ENCODE measurements at regions not wholly inside any gene's neighbourhood (a gene's known extent, or its start where the extent isn't known, plus 50 kb on each side); places are given as distances from the start of the nearest gene placed in this dataset.

DNA sequence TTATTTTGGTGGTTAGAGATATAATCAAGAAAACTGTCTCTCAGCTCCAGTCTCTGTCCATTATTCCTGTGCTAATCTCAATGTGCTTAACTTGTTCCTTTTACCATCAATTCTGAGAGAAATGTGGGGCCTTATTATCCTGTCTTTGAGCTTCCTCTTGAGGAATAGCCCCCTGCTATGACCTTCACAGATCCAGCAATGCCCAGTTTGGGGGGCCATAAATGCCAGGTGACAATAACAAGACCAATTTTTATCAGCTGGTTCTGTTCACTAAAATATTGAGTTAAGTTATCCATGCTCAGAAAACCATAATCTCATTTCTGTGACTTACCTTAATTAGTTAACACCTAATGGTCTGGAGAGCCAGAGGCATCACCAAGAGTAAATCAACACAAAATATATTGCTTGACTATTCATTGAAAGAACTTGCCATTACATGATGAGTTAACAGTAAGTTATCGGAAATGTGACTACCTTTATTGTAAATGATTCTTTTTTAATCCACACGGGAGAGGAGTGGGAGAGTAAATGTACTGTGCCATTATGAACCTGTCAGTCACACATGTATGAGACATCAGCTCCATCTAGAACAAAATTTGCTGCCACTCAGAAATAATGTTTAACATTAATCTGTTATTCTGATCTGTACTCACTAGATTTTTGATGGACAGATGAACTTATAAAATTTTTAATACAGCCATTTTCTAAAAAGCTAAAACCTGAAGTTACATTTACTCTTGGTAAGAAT is 149.7 kb downstream of the ID4 start:
- H3K36me3 Mint-ChIP-seq (ENCODE audit: insufficient read depth in 2 of 2) = no peaks in the 10 kb centered on the region
- no peaks in the 10 kb centered on the region for H3K9me3 Mint-ChIP-seq
- H3K27ac Mint-ChIP-seq = no peak overlapping the region
- H3K4me1 Mint-ChIP-seq (ENCODE audit: low read depth) = no peaks in the 10 kb centered on the region
- H3K27me3 Mint-ChIP-seq (ENCODE audit: low read depth) = peaks cover 7% of the 10 kb centered on the region
- no peak overlapping the region for H3K4me3 Mint-ChIP-seq
- DNase-seq (no peak), ATAC-seq (replicated peaks in 1 of 2) (no peak)

DNA sequence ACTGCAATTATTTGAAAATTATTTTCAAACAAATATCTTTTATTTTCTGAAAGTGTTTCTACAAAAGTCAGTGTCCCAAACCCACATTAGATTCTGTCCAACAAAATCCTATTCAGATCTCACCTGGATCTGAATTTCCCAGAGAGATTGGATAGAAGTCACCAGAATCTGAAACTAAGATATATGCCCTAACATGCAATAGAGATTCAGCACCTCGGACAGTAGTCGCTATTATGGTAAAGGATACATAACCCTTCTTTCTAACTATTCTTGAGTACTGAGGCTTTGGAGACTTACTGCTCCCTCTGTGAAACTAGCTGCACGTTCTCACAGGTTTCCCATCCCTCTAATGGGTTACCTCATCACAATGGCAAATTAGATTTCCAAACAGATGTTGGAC is 151.4 kb downstream of the ID4 start:
- peaks cover 14% of the 10 kb centered on the region for H3K27me3 Mint-ChIP-seq (ENCODE audit: low read depth)
- H3K36me3 Mint-ChIP-seq (ENCODE audit: insufficient read depth in 2 of 2) = no peaks in the 10 kb centered on the region

DNA sequence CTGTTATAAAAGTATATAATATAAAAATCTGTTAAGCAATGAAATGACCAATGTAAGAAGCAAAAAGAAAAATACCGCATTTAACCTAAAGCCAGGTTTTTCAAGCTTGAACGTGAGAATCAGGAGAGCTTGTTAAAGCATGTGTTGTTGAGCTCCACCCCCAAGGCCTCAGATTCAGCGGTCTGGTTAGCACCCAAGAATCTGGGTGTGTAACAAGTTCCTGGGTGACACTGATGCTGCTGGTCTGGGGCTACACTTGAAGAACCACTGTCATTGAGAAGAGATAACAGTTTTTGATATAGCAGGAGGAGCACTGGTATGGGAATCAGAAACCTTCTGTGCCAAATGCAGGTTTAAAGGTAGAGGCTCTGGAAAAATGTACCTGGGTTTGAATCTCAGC is 154.0 kb downstream of the ID4 start:
- Mint-ChIP-seq H3K4me1 (ENCODE audit: low read depth) (no peaks in the 10 kb centered on the region), H3K4me3 (no peak overlapping the region), H3K36me3 (ENCODE audit: insufficient read depth in 2 of 2) (no peaks in the 10 kb centered on the region), H3K27me3 (ENCODE audit: low read depth) (peaks cover 19% of the 10 kb centered on the region), H3K9me3 (no peaks in the 10 kb centered on the region), H3K27ac (no peak overlapping the region)
- ATAC-seq (replicated peaks in 1 of 2) = no peak
- DNase-seq = no peak

More for the DNA sequence above, 151.4 kb downstream of the ID4 start:
- Mint-ChIP-seq H3K9me3 (no peaks in the 10 kb centered on the region), H3K27ac (no peak overlapping the region), H3K4me1 (ENCODE audit: low read depth) (no peaks in the 10 kb centered on the region), H3K4me3 (no peak overlapping the region)
- ATAC-seq (replicated peaks in 1 of 2) (no peak), DNase-seq (no peak)

- Mint-ChIP-seq H3K9me3 (peaks cover 3 to 5% of the 10 kb centered on the region in 2 donors), H3K4me1 (ENCODE audit: low read depth) (no peaks in the 10 kb centered on the region)
Measured at GRCh38 chr6:19994909-19995308, 157.7 kb downstream of the ID4 start.

GRCh38 chr6:19995575-19996257 is 158.5 kb downstream of the ID4 start:
- no peak overlapping the region for H3K4me3 Mint-ChIP-seq
- peaks cover 3 to 5% of the 10 kb centered on the region in 2 donors for H3K9me3 Mint-ChIP-seq
- peaks cover 2 to 3% of the 10 kb centered on the region in 2 donors for H3K36me3 Mint-ChIP-seq (ENCODE audit: insufficient read depth in 2 of 2)
- H3K4me1 Mint-ChIP-seq (ENCODE audit: low read depth) = no peaks in the 10 kb centered on the region
- no peak overlapping the region for H3K27ac Mint-ChIP-seq
- no peak for ATAC-seq (replicated peaks in 1 of 2)
- peaks cover 13% of the 10 kb centered on the region for H3K27me3 Mint-ChIP-seq (ENCODE audit: low read depth)
- no peak for DNase-seq

More at GRCh38 chr6:19994909-19995308, 157.7 kb downstream of the ID4 start:
- DNase-seq (no peak), ATAC-seq (replicated peaks in 1 of 2) (no peak)
- Mint-ChIP-seq H3K27ac (no peak overlapping the region), H3K27me3 (ENCODE audit: low read depth) (peaks cover 13% of the 10 kb centered on the region), H3K36me3 (ENCODE audit: insufficient read depth in 2 of 2) (peaks cover 1 to 2% of the 10 kb centered on the region in 2 donors), H3K4me3 (no peak overlapping the region)

- peaks cover 3 to 5% of the 10 kb centered on the region in 2 donors for H3K9me3 Mint-ChIP-seq
- peaks cover 2 to 3% of the 10 kb centered on the region in 2 donors for H3K36me3 Mint-ChIP-seq (ENCODE audit: insufficient read depth in 2 of 2)
- H3K4me3 Mint-ChIP-seq = no peak overlapping the region
- H3K27ac Mint-ChIP-seq = peak overlapping the region; percentile 21
- no peaks in the 10 kb centered on the region for H3K4me1 Mint-ChIP-seq (ENCODE audit: low read depth)
- DNase-seq (no peak), ATAC-seq (replicated peaks in 1 of 2) (no peak)
- H3K27me3 Mint-ChIP-seq (ENCODE audit: low read depth) = peaks cover 10% of the 10 kb centered on the region
Measured at GRCh38 chr6:19997104-19997503, 159.9 kb downstream of the ID4 start.

GRCh38 chr6:19998541-19998940 is 161.4 kb downstream of the ID4 start:
- H3K9me3 Mint-ChIP-seq = peaks cover 3 to 5% of the 10 kb centered on the region in 2 donors
- peaks cover 9% of the 10 kb centered on the region for H3K27me3 Mint-ChIP-seq (ENCODE audit: low read depth)
- no peak overlapping the region for H3K4me3 Mint-ChIP-seq
- no peaks in the 10 kb centered on the region for H3K4me1 Mint-ChIP-seq (ENCODE audit: low read depth)
- DNase-seq (no peak), ATAC-seq (replicated peaks in 1 of 2) (no peak)
- H3K36me3 Mint-ChIP-seq (ENCODE audit: insufficient read depth in 2 of 2) = peaks cover 2 to 3% of the 10 kb centered on the region in 2 donors
- no peak overlapping the region for H3K27ac Mint-ChIP-seq

GRCh38 chr6:19999319-20000191 is 162.4 kb downstream of the ID4 start:
- Mint-ChIP-seq H3K9me3 (peaks cover 3 to 5% of the 10 kb centered on the region in 2 donors), H3K27ac (no peak overlapping the region)

GRCh38 chr6:20001286-20001685 is 164.1 kb downstream of the ID4 start:
- DNase-seq (no peak), ATAC-seq (replicated peaks in 1 of 2) (no peak)
- no peak overlapping the region for H3K27ac Mint-ChIP-seq
- no peaks in the 10 kb centered on the region for H3K4me1 Mint-ChIP-seq (ENCODE audit: low read depth)
- H3K4me3 Mint-ChIP-seq = no peak overlapping the region
- peaks cover 4% of the 10 kb centered on the region for H3K27me3 Mint-ChIP-seq (ENCODE audit: low read depth)
- H3K36me3 Mint-ChIP-seq (ENCODE audit: insufficient read depth in 2 of 2) = peaks cover 2 to 3% of the 10 kb centered on the region in 2 donors
- peaks cover 3 to 5% of the 10 kb centered on the region in 2 donors for H3K9me3 Mint-ChIP-seq

More at GRCh38 chr6:19999319-20000191, 162.4 kb downstream of the ID4 start:
- no peak overlapping the region for H3K4me3 Mint-ChIP-seq
- no peaks in the 10 kb centered on the region for H3K4me1 Mint-ChIP-seq (ENCODE audit: low read depth)
- H3K36me3 Mint-ChIP-seq (ENCODE audit: insufficient read depth in 2 of 2) = peaks cover 2 to 3% of the 10 kb centered on the region in 2 donors
- H3K27me3 Mint-ChIP-seq (ENCODE audit: low read depth) = peaks cover 9% of the 10 kb centered on the region
- peak; percentile 14 to 32 for DNase-seq
- ATAC-seq (replicated peaks in 1 of 2) = peak; percentile 91

DNA sequence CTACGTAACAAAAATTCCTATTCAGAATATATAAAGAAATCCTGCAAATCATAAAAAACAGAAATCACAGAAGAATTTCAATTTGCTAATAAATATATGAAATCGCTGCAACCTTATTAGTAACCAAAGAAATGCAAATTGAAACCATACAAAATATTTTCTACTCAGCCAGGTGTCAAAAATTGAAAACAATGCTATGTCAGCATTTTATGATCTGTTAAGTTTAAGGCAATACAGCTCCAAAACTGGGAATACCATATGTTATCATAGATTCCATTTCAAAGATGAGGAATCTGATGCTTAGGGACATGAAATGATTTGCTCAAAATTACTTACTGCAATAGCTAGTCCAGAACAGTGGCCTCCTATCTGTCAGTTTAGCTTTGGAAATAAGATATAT is 168.9 kb downstream of the ID4 start:
- H3K27ac Mint-ChIP-seq = no peak overlapping the region
- ATAC-seq (replicated peaks in 1 of 2) (no peak), DNase-seq (no peak)
- H3K4me1 Mint-ChIP-seq (ENCODE audit: low read depth) = no peaks in the 10 kb centered on the region
- H3K9me3 Mint-ChIP-seq = no peaks in the 10 kb centered on the region
- H3K27me3 Mint-ChIP-seq (ENCODE audit: low read depth) = peaks cover 4% of the 10 kb centered on the region
- H3K4me3 Mint-ChIP-seq = no peak overlapping the region
- H3K36me3 Mint-ChIP-seq (ENCODE audit: insufficient read depth in 2 of 2) = no peaks in the 10 kb centered on the region

DNA sequence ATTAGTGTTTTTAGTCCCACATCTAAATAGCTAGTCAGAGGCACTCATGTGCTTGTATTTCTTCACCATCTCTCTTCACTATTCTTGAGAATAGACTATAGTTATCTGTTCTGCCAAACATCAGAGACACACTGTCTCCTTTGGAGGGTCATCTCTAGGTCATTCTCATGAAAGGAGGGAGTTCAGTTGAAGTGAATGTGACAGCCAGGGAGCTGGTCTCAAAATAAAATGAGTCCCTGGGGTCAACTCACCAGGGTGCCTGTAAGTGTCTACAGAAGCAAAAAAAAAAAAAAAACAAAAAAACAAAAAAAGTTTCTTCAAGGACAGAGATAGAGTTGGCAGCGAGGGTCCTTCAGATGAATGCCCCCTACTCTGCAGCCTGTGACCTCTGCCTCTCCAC is 171.0 kb downstream of the ID4 start:
- Mint-ChIP-seq H3K27me3 (ENCODE audit: low read depth) (no peaks in the 10 kb centered on the region), H3K4me1 (ENCODE audit: low read depth) (no peaks in the 10 kb centered on the region), H3K27ac (no peak overlapping the region), H3K36me3 (ENCODE audit: insufficient read depth in 2 of 2) (no peaks in the 10 kb centered on the region), H3K9me3 (no peaks in the 10 kb centered on the region), H3K4me3 (no peak overlapping the region)
- DNase-seq (no peak), ATAC-seq (replicated peaks in 1 of 2) (no peak)

GRCh38 chr6:20013066-20013861 is 176.1 kb downstream of the ID4 start:
- Mint-ChIP-seq H3K27ac (no peak overlapping the region), H3K36me3 (ENCODE audit: insufficient read depth in 2 of 2) (no peaks in the 10 kb centered on the region), H3K27me3 (ENCODE audit: low read depth) (peaks cover 12% of the 10 kb centered on the region), H3K9me3 (no peaks in the 10 kb centered on the region), H3K4me3 (no peak overlapping the region), H3K4me1 (ENCODE audit: low read depth) (no peaks in the 10 kb centered on the region)
- DNase-seq = no peak
- no peak for ATAC-seq (replicated peaks in 1 of 2)

Measured in activated T-cell treated with anti-CD3 and anti-CD28 coated beads, Interleukin-2, amount 50 U/mL, for 72 hours (primary cell).